ENCODE measurements at regions not wholly inside any gene's neighbourhood (a gene's known extent, or its start where the extent isn't known, plus 50 kb on each side); places are given as distances from the start of the nearest gene placed in this dataset.

- TF ChIP-seq CTCF (conservative IDR thresholded peaks at IDR 0.05; ENCODE audit: low read depth, low read length) (no peak), MAFK (IDR thresholded peaks at IDR 0.05; ENCODE audit: low read depth, low read length) (no peak), FOS (IDR thresholded peaks at IDR 0.05; ENCODE audit: low read depth, low read length) (no peak), SMC3 (IDR thresholded peaks at IDR 0.05; ENCODE audit: low read depth, low read length) (no peak), CEBPB (IDR thresholded peaks at IDR 0.05; ENCODE audit: low read depth, low read length) (no peak), ELK1 (IDR thresholded peaks at IDR 0.05; ENCODE audit: borderline replicate concordance, low read depth, low read length) (no peak), MXI1 (IDR thresholded peaks at IDR 0.05; ENCODE audit: borderline replicate concordance, low read depth, low read length) (no peak), POLR2A (IDR thresholded peaks at IDR 0.05; ENCODE audit: low read depth, low read length) (no peak), RAD21 (IDR thresholded peaks at IDR 0.05; ENCODE audit: low read length) (no peak)
These were observed 962.3 kb downstream of the TBC1D22A start for GRCh38 chr22:47724751-47725150.

All from IMR-90 (cell line).